ENCODE measurements at regions not wholly inside any gene's neighbourhood (a gene's known extent, or its start where the extent isn't known, plus 50 kb on each side); places are given as distances from the start of the nearest gene placed in this dataset.
"Not testable (repeated sequence)": the region's sequence is repeated elsewhere in the genome, so short reads cannot be mapped to it uniquely, and the experiment has no call there.

DNA sequence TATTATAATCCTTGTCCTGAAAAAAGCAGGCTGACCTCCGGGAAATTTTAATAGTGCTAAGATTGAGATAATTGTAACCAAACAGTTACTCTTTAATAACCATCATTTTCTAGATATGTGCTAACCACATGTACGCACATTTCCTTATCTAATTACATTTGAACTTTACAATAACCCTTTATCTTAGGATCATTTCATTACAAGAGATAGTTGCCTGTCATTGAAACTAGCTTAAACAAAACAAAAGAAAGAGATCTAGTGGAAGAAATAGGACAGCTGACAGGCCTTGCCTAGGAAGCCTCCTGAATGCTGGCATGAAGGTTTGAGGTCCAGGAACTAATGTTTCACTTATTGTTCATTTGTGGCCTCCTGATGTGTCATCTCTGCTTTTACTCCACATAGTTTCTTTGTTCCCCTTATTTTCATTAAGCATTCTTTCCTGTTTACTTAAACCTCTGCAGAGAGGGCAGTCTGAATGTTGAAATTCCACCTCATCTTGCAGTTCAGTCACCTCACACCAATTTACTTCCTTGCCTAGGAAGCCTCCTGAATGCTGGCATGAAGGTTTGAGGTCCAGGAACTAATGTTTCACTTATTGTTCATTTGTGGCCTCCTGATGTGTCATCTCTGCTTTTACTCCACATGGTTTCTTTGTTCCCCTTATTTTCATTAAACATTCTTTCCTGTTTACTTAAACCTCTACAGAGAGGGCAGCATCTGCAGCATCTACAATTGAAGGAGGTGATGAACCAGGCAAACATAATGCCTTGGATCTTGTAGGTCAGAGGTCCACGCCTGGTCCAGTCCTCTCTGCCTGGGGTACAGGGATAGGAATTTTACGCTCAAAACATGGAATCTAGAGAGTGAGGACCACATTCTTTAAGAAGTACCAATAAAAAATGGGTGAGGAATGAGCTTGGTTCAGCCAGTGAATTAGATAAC, 247.5 kb downstream of the SPATA31A6 start:
- not testable (repeated sequence) for TF ChIP-seq POLR2A (IDR thresholded peaks at IDR 0.05; ENCODE audit: low read depth, low read length); POLR2AphosphoS5 (IDR thresholded peaks at IDR 0.05; ENCODE audit: low read depth, low read length); TAF1 (IDR thresholded peaks at IDR 0.05; ENCODE audit: borderline replicate concordance, low read depth, low read length)

All from GM12892 (cell line).